Thoracic aorta (tissue), 2 donors: ENCODE measurements at regions not wholly inside any gene's neighbourhood (a gene's known extent, or its start where the extent isn't known, plus 50 kb on each side); places are given as distances from the start of the nearest gene placed in this dataset.

ENCODE experiments used
- ATAC-seq: fragments of 150-250 bp; one replicate; pipeline ENCODE4 v1.8.0; 2017; ENCODE audit warnings: low read depth; ENCODE audit not compliant: insufficient number of reproducible peaks, low FRiP score
- DNase-seq: peaks from one replicate; pipeline ENCODE4 v3.0.0-alpha.2; 2020; ENCODE audit warnings: low spot score
- H3K27ac ChIP-seq, 2 donors: fragments of 200-600 bp; sonication (generic); 1 replicate in 1 of 2; 2 replicates in 1 of 2; pipeline ENCODE4 v1.5.1; 2016; ENCODE audit warnings: mild to moderate bottlenecking in 2 of 2, moderate library complexity in 2 of 2
- H3K27me3 ChIP-seq: fragments of 200-600 bp; sonication (generic); replicated peaks from 2 replicates; pipeline ENCODE4 v1.6.0; 2016; ENCODE audit warnings: mild to moderate bottlenecking; ENCODE audit not compliant: insufficient read depth
- H3K36me3 ChIP-seq: fragments of 200-600 bp; sonication (generic); one replicate; pipeline ENCODE4 v1.5.1; 2016
- H3K4me1 ChIP-seq, 2 donors: fragments of 200-600 bp; sonication (generic); 1 replicate in 1 of 2; 2 replicates in 1 of 2; pipeline versions ENCODE4 v1.5.1 to v1.6.0; 2016; ENCODE audit warnings: low read depth in 2 of 2, mild to moderate bottlenecking in 1 of 2; ENCODE audit not compliant: control insufficient read depth in 1 of 2
- H3K4me3 ChIP-seq: fragments of 200-600 bp; sonication (generic); 2 replicates; pipeline ENCODE4 v1.5.1; 2016; ENCODE audit warnings: mild to moderate bottlenecking
- H3K9me3 ChIP-seq: fragments of 200-600 bp; sonication (generic); 2 replicates; pipeline ENCODE4 v1.5.1; 2016
- TF ChIP-seq, protein P1 (sequence below): fragments of 200-600 bp; sonication (generic); IDR thresholded peaks from one replicate; pipeline ENCODE4 v1.5.1; 2019; ENCODE audit warnings: antibody characterized with exemption

GRCh38 chr20:22374066-22374465 is 210.3 kb downstream of the FOXA2 start:
- ATAC-seq (no peak), DNase-seq (no peak)
- Histone ChIP-seq H3K27ac (no peak overlapping the region), H3K4me1 (peaks cover 0 to 2% of the 10 kb centered on the region in 2 donors), H3K9me3 (no peaks in the 10 kb centered on the region), H3K27me3 (no peaks in the 10 kb centered on the region), H3K4me3 (no peak overlapping the region), H3K36me3 (no peaks in the 10 kb centered on the region)
- TF ChIP-seq, protein P1, sequence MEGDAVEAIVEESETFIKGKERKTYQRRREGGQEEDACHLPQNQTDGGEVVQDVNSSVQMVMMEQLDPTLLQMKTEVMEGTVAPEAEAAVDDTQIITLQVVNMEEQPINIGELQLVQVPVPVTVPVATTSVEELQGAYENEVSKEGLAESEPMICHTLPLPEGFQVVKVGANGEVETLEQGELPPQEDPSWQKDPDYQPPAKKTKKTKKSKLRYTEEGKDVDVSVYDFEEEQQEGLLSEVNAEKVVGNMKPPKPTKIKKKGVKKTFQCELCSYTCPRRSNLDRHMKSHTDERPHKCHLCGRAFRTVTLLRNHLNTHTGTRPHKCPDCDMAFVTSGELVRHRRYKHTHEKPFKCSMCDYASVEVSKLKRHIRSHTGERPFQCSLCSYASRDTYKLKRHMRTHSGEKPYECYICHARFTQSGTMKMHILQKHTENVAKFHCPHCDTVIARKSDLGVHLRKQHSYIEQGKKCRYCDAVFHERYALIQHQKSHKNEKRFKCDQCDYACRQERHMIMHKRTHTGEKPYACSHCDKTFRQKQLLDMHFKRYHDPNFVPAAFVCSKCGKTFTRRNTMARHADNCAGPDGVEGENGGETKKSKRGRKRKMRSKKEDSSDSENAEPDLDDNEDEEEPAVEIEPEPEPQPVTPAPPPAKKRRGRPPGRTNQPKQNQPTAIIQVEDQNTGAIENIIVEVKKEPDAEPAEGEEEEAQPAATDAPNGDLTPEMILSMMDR, result no peak

GRCh38 chr20:22373164-22373895 is 211.0 kb downstream of the FOXA2 start:
- H3K36me3 ChIP-seq, result no peaks in the 10 kb centered on the region
- H3K4me1 ChIP-seq, result peaks cover 0 to 2% of the 10 kb centered on the region in 2 donors
- no peak overlapping the region for H3K27ac ChIP-seq
- H3K27me3 ChIP-seq, result no peaks in the 10 kb centered on the region
- TF ChIP-seq, protein P1, result no peak
- ATAC-seq (no peak), DNase-seq (no peak)
- no peaks in the 10 kb centered on the region for H3K9me3 ChIP-seq
- no peak overlapping the region for H3K4me3 ChIP-seq

- H3K36me3 ChIP-seq, result no peaks in the 10 kb centered on the region
- ATAC-seq, result no peak
- DNase-seq, result no peak
- peaks cover 0 to 2% of the 10 kb centered on the region in 2 donors for H3K4me1 ChIP-seq
- TF ChIP-seq, protein P1, result no peak
- no peak overlapping the region for H3K27ac ChIP-seq
- H3K4me3 ChIP-seq, result no peak overlapping the region
- H3K9me3 ChIP-seq, result no peaks in the 10 kb centered on the region
- no peaks in the 10 kb centered on the region for H3K27me3 ChIP-seq
Measured at GRCh38 chr20:22371843-22372242, 212.5 kb downstream of the FOXA2 start.

DNA sequence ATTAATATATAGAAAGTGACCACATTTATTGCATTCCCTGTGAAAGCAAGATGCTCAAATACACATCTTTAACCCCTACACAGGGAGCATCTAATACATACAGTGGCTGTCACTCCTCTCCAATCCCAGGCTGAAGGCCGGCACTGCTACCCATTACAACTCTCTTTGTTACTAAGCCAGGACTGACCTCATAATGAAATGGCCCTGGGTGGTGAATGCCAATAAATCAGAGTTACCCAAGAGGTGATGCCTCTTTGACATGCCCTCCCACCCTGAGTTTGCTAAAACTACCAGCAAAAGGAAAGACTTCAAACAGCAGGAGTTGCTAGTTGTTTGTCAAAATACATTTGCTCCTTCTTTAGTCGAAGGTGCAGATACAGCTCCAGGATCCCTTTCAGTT is 214.2 kb downstream of the FOXA2 start:
- Histone ChIP-seq H3K9me3 (no peaks in the 10 kb centered on the region), H3K4me1 (peaks cover 0 to 1% of the 10 kb centered on the region in 2 donors), H3K4me3 (no peak overlapping the region), H3K27ac (no peak overlapping the region), H3K27me3 (no peaks in the 10 kb centered on the region), H3K36me3 (no peaks in the 10 kb centered on the region)
- ATAC-seq (no peak), DNase-seq (no peak)
- TF ChIP-seq, protein P1, result no peak

GRCh38 chr20:22369100-22369499 is 215.3 kb downstream of the FOXA2 start:
- H3K4me3 ChIP-seq, result no peak overlapping the region
- no peak for ATAC-seq
- DNase-seq, result no peak
- H3K27me3 ChIP-seq, result no peaks in the 10 kb centered on the region
- no peaks in the 10 kb centered on the region for H3K9me3 ChIP-seq
- H3K4me1 ChIP-seq, result no peaks in the 10 kb centered on the region
- TF ChIP-seq, protein P1, result no peak
- no peak overlapping the region for H3K27ac ChIP-seq
- H3K36me3 ChIP-seq, result no peaks in the 10 kb centered on the region
